T-helper 1 cell treated with Interleukin-12 subunit alpha and Interleukin-12 subunit beta and Interleukin-4 antibody, amounts not matched to agents 30 μg/mL and 1 μg/mL, for 36 hours (primary cell): ENCODE measurements at regions not wholly inside any gene's neighbourhood (a gene's known extent, or its start where the extent isn't known, plus 50 kb on each side); places are given as distances from the start of the nearest gene placed in this dataset.

Experiments used
- H3K27ac Mint-ChIP-seq: one replicate; pipeline ENCODE4 v1.8.0; 2021; ENCODE audit warnings: mild to moderate bottlenecking, mixed read lengths
- H3K27me3 Mint-ChIP-seq: one replicate; pipeline ENCODE4 v1.8.0; 2021; ENCODE audit warnings: low read depth, mixed read lengths
- H3K36me3 Mint-ChIP-seq: one replicate; pipeline ENCODE4 v1.8.0; 2021; ENCODE audit warnings: low read depth, mixed read lengths
- H3K4me1 Mint-ChIP-seq: one replicate; pipeline ENCODE4 v1.8.0; 2021; ENCODE audit warnings: low read depth, mixed read lengths
- H3K4me3 Mint-ChIP-seq: one replicate; pipeline ENCODE4 v1.8.0; 2021; ENCODE audit warnings: mild to moderate bottlenecking, moderate library complexity, mixed read lengths
- H3K9me3 Mint-ChIP-seq: one replicate; pipeline ENCODE4 v1.8.0; 2021; ENCODE audit warnings: mixed read lengths

DNA sequence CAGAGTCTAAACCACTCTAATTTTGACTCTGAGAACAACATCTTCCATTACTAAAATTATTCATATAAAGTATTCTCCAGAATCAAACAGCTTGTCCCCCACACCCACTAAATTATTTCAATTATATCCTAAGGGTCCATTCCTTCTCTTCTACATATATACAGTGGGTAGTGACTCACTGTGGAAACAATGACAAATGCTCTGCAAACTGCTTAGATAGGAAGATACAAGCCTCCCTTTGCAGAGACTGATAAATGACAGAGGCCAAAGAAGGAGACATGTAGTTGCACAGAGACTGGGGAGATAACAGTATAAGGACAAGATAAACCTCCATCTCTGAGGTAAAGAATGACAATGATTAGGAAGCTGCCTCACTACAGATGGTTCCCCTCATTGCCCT is 1087.4 kb downstream of the AGBL1 start:
- Mint-ChIP-seq H3K4me3 (no peak overlapping the region), H3K4me1 (no peaks in the 10 kb centered on the region), H3K27me3 (no peaks in the 10 kb centered on the region), H3K9me3 (peaks cover 3% of the 10 kb centered on the region), H3K36me3 (no peaks in the 10 kb centered on the region), H3K27ac (no peak overlapping the region)

DNA sequence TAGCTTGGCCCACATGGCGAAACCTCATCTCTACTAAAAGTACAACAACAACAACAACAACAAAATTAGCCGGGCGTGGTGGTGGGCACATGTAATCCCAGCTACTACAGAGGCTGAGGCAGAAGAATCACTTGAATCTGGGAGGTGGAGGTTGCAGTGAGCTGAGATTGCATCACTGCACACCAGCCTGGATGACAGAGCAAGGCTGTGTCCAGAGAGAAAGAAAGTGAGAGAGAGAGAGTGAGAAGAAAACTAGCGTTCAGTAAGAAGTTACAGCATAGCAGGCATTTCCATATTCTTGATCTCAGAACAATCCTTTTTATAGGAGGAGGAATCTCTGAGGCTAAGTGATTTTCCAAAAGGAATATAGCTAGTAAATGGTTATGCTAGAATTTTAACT is 1076.1 kb downstream of the AGBL1 start:
- Mint-ChIP-seq H3K9me3 (no peaks in the 10 kb centered on the region), H3K27me3 (no peaks in the 10 kb centered on the region), H3K4me1 (no peaks in the 10 kb centered on the region), H3K4me3 (no peak overlapping the region), H3K27ac (no peak overlapping the region), H3K36me3 (no peaks in the 10 kb centered on the region)

GRCh38 chr15:87154761-87155160 is 1075.1 kb downstream of the AGBL1 start:
- Mint-ChIP-seq H3K9me3 (no peaks in the 10 kb centered on the region), H3K27ac (no peak overlapping the region), H3K27me3 (no peaks in the 10 kb centered on the region), H3K4me1 (no peaks in the 10 kb centered on the region), H3K4me3 (no peak overlapping the region), H3K36me3 (no peaks in the 10 kb centered on the region)

GRCh38 chr15:87151202-87151748 is 1071.6 kb downstream of the AGBL1 start:
- Mint-ChIP-seq H3K27me3 (no peaks in the 10 kb centered on the region), H3K9me3 (no peaks in the 10 kb centered on the region), H3K4me3 (no peak overlapping the region), H3K27ac (no peak overlapping the region), H3K4me1 (no peaks in the 10 kb centered on the region), H3K36me3 (no peaks in the 10 kb centered on the region)

DNA sequence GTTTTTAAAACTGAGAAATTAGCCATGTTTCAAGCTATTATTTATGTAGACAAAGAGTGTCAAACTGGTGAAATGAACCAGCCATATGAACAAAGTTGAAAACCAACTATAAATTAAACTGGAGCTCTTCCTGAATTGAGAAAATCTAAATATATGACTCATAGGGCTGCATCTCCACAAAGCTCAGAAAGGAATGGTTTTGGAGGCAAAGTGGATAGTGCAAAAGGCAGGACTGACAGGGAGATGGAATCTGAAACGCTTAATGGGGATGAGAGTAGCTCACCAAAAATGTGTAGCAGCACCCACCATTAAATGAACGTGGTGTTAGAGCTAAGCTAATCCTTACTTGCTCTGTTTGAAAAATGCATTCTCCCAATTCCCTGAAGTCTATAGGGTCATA is 1066.0 kb downstream of the AGBL1 start:
- Mint-ChIP-seq H3K9me3 (no peaks in the 10 kb centered on the region), H3K27ac (no peak overlapping the region), H3K4me1 (no peaks in the 10 kb centered on the region), H3K27me3 (no peaks in the 10 kb centered on the region), H3K4me3 (no peak overlapping the region), H3K36me3 (no peaks in the 10 kb centered on the region)

- H3K36me3 Mint-ChIP-seq: no peaks in the 10 kb centered on the region
- no peak overlapping the region for H3K27ac Mint-ChIP-seq
- H3K27me3 Mint-ChIP-seq: no peaks in the 10 kb centered on the region
- no peaks in the 10 kb centered on the region for H3K4me1 Mint-ChIP-seq
- H3K9me3 Mint-ChIP-seq: no peaks in the 10 kb centered on the region
- H3K4me3 Mint-ChIP-seq: no peak overlapping the region
Observed at GRCh38 chr15:87144775-87145174, 1065.1 kb downstream of the AGBL1 start.

GRCh38 chr15:87142096-87142495 is 1062.4 kb downstream of the AGBL1 start:
- H3K27ac Mint-ChIP-seq: no peak overlapping the region

GRCh38 chr15:87135109-87135508 is 1055.4 kb downstream of the AGBL1 start:
- Mint-ChIP-seq H3K27ac (no peak overlapping the region), H3K9me3 (no peaks in the 10 kb centered on the region), H3K36me3 (no peaks in the 10 kb centered on the region), H3K27me3 (no peaks in the 10 kb centered on the region), H3K4me1 (no peaks in the 10 kb centered on the region), H3K4me3 (no peak overlapping the region)

More at GRCh38 chr15:87142096-87142495, 1062.4 kb downstream of the AGBL1 start:
- Mint-ChIP-seq H3K4me1 (no peaks in the 10 kb centered on the region), H3K27me3 (no peaks in the 10 kb centered on the region), H3K4me3 (no peak overlapping the region), H3K9me3 (no peaks in the 10 kb centered on the region), H3K36me3 (no peaks in the 10 kb centered on the region)

GRCh38 chr15:87133704-87134103 is 1054.0 kb downstream of the AGBL1 start:
- H3K4me1 Mint-ChIP-seq: no peaks in the 10 kb centered on the region
- no peaks in the 10 kb centered on the region for H3K9me3 Mint-ChIP-seq
- no peak overlapping the region for H3K4me3 Mint-ChIP-seq
- no peaks in the 10 kb centered on the region for H3K36me3 Mint-ChIP-seq
- no peak overlapping the region for H3K27ac Mint-ChIP-seq
- no peaks in the 10 kb centered on the region for H3K27me3 Mint-ChIP-seq

GRCh38 chr15:87131067-87131466 is 1051.4 kb downstream of the AGBL1 start:
- no peaks in the 10 kb centered on the region for H3K36me3 Mint-ChIP-seq
- no peak overlapping the region for H3K27ac Mint-ChIP-seq
- no peak overlapping the region for H3K4me3 Mint-ChIP-seq
- H3K4me1 Mint-ChIP-seq: no peaks in the 10 kb centered on the region
- H3K9me3 Mint-ChIP-seq: no peaks in the 10 kb centered on the region
- no peaks in the 10 kb centered on the region for H3K27me3 Mint-ChIP-seq

DNA sequence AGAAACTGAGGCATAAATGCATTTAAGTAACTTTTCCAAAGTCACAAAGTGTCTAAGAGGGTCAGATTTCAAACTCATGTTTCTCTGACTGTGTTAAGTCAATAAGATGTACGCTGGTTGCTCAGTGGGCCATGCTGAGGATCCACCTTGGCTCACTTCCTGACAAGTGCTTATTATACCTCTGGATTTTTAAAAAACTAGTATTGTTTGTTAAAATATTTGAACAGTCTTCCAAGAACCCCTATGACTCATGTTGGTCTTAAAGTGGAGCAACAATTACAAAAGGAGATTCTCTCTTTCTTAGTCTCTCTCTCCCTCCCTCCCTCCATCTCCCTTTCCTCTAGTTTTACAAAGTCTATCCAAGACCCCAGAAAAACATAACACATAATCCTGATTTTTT is 1050.2 kb downstream of the AGBL1 start:
- no peak overlapping the region for H3K27ac Mint-ChIP-seq
- H3K9me3 Mint-ChIP-seq: no peaks in the 10 kb centered on the region
- no peaks in the 10 kb centered on the region for H3K4me1 Mint-ChIP-seq
- no peak overlapping the region for H3K4me3 Mint-ChIP-seq
- H3K36me3 Mint-ChIP-seq: no peaks in the 10 kb centered on the region
- no peaks in the 10 kb centered on the region for H3K27me3 Mint-ChIP-seq

DNA sequence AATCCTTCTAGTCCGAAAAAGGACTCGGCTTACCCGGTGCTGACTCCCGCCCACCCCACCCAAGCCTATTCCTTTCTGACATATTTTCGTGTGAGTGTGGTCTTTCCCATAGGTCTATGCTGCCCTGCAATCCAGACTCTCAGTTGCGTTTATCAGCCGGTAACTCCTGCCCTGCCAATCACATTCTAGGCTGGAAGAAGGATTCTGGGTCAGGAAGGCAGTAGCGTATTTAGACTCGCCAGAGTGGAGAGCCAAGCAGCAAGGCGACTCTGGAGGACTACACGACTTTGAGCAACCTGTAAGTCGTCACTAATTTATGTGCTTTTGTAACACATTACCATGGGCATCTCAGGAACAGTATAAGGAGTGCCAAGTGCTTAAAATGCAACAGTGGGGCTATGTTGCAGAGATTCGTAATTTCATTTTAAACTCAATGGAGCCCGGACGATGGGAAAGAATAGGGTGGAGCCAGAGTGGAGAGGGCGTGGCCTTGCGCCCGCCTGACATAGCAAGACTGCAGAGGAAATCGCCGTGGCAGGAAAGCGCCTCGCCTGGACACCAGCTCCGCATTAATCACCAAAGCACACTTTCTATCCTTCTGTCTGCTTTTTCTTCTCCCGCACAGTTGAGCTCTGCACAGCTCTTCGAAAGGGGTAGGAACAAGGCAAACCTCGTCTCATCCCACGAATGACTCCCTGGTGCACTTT is 1044.2 kb downstream of the AGBL1 start:
- Mint-ChIP-seq H3K4me3 (no peak overlapping the region), H3K4me1 (no peaks in the 10 kb centered on the region), H3K36me3 (no peaks in the 10 kb centered on the region), H3K27ac (no peak overlapping the region), H3K9me3 (no peaks in the 10 kb centered on the region), H3K27me3 (no peaks in the 10 kb centered on the region)

DNA sequence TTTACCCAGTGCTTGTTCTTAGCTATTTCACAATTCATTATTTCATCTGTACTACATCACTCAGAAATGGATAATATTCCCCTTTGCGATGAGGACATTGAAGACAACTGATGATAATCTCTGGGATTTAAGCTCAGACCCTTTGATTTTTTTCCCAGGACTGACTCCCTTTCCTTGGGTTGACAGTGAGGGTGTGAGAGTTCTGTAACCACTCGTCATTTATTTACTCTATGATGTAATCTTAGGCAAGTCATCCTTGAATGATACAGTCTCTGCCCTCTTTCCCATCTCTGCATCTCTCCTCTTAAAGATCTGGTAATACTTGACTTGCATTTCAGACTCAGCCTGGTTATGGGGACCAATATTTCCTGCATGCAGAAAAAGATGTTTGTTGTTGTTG is 1041.7 kb downstream of the AGBL1 start:
- H3K27ac Mint-ChIP-seq: no peak overlapping the region
- H3K4me1 Mint-ChIP-seq: no peaks in the 10 kb centered on the region
- H3K4me3 Mint-ChIP-seq: no peak overlapping the region
- H3K36me3 Mint-ChIP-seq: no peaks in the 10 kb centered on the region
- no peaks in the 10 kb centered on the region for H3K27me3 Mint-ChIP-seq
- no peaks in the 10 kb centered on the region for H3K9me3 Mint-ChIP-seq

DNA sequence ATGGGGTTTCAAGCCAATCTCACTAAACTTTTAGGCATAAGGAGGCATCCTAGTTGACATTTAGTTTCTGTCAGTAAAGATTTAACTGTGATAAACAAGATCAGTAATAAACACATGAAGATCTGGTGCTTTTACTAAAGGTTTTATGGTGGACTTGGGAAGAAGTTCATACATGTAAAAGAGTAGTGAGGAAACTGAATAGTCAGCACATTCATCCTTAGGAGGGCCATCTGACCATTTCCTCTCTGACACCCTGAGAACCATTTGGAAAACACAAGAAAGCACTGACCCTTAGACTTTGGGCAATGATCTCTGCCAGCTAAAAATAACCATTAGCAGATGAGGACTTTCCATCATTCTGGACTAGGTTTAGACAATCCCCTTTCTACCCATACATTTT is 1040.9 kb downstream of the AGBL1 start:
- Mint-ChIP-seq H3K4me3 (no peak overlapping the region), H3K4me1 (no peaks in the 10 kb centered on the region), H3K27me3 (no peaks in the 10 kb centered on the region), H3K9me3 (peaks cover 3% of the 10 kb centered on the region), H3K27ac (no peak overlapping the region), H3K36me3 (no peaks in the 10 kb centered on the region)

GRCh38 chr15:87118846-87119245 is 1039.2 kb downstream of the AGBL1 start:
- Mint-ChIP-seq H3K27ac (no peak overlapping the region), H3K27me3 (no peaks in the 10 kb centered on the region), H3K9me3 (peaks cover 3% of the 10 kb centered on the region), H3K4me3 (no peak overlapping the region), H3K4me1 (no peaks in the 10 kb centered on the region), H3K36me3 (no peaks in the 10 kb centered on the region)

DNA sequence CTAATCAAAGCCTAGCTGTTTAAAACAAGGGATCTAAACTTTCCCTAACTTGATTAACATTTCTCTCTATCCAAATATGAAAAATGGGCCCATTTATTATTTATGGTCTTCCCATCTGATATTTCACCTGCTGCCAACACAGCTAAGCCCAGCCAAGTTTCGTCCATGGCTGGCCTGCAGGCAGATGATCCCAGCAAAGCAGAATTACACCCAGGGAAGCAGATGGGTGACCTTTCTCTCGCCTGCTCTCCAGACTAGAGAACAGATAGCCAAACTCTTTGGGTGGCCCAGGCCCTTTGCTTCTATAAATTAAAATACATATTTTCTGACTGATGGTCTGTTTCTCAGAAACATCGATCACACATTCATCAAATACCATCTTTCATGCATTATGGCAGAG is 1038.8 kb downstream of the AGBL1 start:
- no peaks in the 10 kb centered on the region for H3K36me3 Mint-ChIP-seq
- no peaks in the 10 kb centered on the region for H3K4me1 Mint-ChIP-seq
- H3K9me3 Mint-ChIP-seq: peaks cover 3% of the 10 kb centered on the region
- H3K27me3 Mint-ChIP-seq: no peaks in the 10 kb centered on the region
- H3K4me3 Mint-ChIP-seq: no peak overlapping the region
- no peak overlapping the region for H3K27ac Mint-ChIP-seq
